Neuronal stem cell (in vitro differentiated cells): ENCODE measurements at regions not wholly inside any gene's neighbourhood (a gene's known extent, or its start where the extent isn't known, plus 50 kb on each side); places are given as distances from the start of the nearest gene placed in this dataset.
A peak's percentile ranks its signal among the peaks of the same experiment; 100 is the strongest.

Source experiments
- DNase-seq: peaks from one replicate; pipeline ENCODE4 v3.0.0-alpha.2; 2013; ENCODE audit warnings: low spot score
- H2AFZ ChIP-seq: one replicate; pipeline ENCODE4 v1.6.1; 2013; ENCODE audit warnings: mild to moderate bottlenecking, low read length, inconsistent platforms
- H2AK5ac ChIP-seq: 2 replicates; pipeline ENCODE4 v1.6.1; 2013; ENCODE audit warnings: low read depth, mild to moderate bottlenecking, inconsistent platforms, low read length, moderate library complexity, mixed read lengths
- H2BK120ac ChIP-seq: 2 replicates; pipeline ENCODE4 v1.6.1; 2013; ENCODE audit warnings: low read depth, mild to moderate bottlenecking, inconsistent platforms, low read length, moderate library complexity, mixed read lengths
- H2BK12ac ChIP-seq: one replicate; pipeline ENCODE4 v1.6.1; 2013; ENCODE audit warnings: low read length, inconsistent platforms
- H2BK15ac ChIP-seq: 2 replicates; pipeline ENCODE4 v1.6.1; 2013; ENCODE audit warnings: mild to moderate bottlenecking, low read length, inconsistent platforms, mixed read lengths
- H2BK5ac ChIP-seq: one replicate; pipeline ENCODE4 v1.6.1; 2013; ENCODE audit warnings: inconsistent platforms, mild to moderate bottlenecking, low read length, moderate library complexity
- H3K14ac ChIP-seq: one replicate; pipeline ENCODE4 v1.6.1; 2013; ENCODE audit warnings: low read length, inconsistent platforms
- H3K18ac ChIP-seq: 2 replicates; pipeline ENCODE4 v1.6.1; 2013; ENCODE audit warnings: low read length, inconsistent platforms
- H3K23ac ChIP-seq: 2 replicates; pipeline ENCODE4 v1.6.1; 2013; ENCODE audit warnings: low read depth, mild to moderate bottlenecking, mixed read lengths, low read length, inconsistent platforms; ENCODE audit not compliant: poor library complexity
- H3K27ac ChIP-seq: replicated peaks from 3 replicates; pipeline ENCODE4 v1.5.1; 2013; ENCODE audit warnings: low read length, inconsistent platforms
- H3K27me3 ChIP-seq, 3 experiments: 2 replicates each; pipeline ENCODE4 v1.6.1; 2013; ENCODE audit warnings: low read length in 3 of 3, mild to moderate bottlenecking in 2 of 3, inconsistent platforms in 1 of 3, low read depth in 1 of 3, mixed read lengths in 1 of 3, moderate library complexity in 1 of 3; ENCODE audit not compliant: control insufficient read depth in 3 of 3, insufficient read depth in 3 of 3
- H3K36me3 ChIP-seq, 2 donors: replicated peaks in 1 of 2; 2 replicates each; pipeline ENCODE4 v1.6.1; 2013; ENCODE audit warnings: low read length in 2 of 2; ENCODE audit not compliant: control insufficient read depth in 2 of 2, insufficient read depth in 2 of 2
- H3K4ac ChIP-seq: 2 replicates; pipeline ENCODE4 v1.6.1; 2013; ENCODE audit warnings: inconsistent platforms, mild to moderate bottlenecking, low read length, moderate library complexity
- H3K4me1 ChIP-seq, 2 donors: 1 replicate in 1 of 2; 2 replicates in 1 of 2; pipeline ENCODE4 v1.6.1; 2013; ENCODE audit warnings: low read length in 2 of 2, low read depth in 1 of 2; ENCODE audit not compliant: control insufficient read depth in 2 of 2, insufficient read depth in 1 of 2
- H3K4me2 ChIP-seq: one replicate; pipeline ENCODE4 v1.6.1; 2013; ENCODE audit warnings: mild to moderate bottlenecking, low read length, inconsistent platforms; ENCODE audit not compliant: insufficient read depth, poor library complexity, severe bottlenecking
- H3K4me3 ChIP-seq, 2 donors: 2 replicates each; pipeline ENCODE4 v1.5.1; 2013; ENCODE audit warnings: low read length in 2 of 2, mild to moderate bottlenecking in 2 of 2, inconsistent platforms in 1 of 2, moderate library complexity in 1 of 2
- H3K79me1 ChIP-seq: one replicate; pipeline ENCODE4 v1.6.1; 2013; ENCODE audit warnings: low read depth, mild to moderate bottlenecking, inconsistent platforms, low read length, moderate library complexity
- H3K9ac ChIP-seq: one replicate; pipeline ENCODE4 v1.6.1; 2013; ENCODE audit warnings: mild to moderate bottlenecking, low read depth, low read length, inconsistent platforms; ENCODE audit not compliant: poor library complexity
- H3K9me3 ChIP-seq, 2 donors: replicated peaks in 1 of 2; 2 replicates each; pipeline versions ENCODE3 to v1.6.1; 2013; ENCODE audit warnings: low read length in 2 of 2, mild to moderate bottlenecking in 2 of 2, inconsistent platforms in 1 of 2, low read depth in 1 of 2, mixed read lengths in 1 of 2, moderate library complexity in 1 of 2; ENCODE audit not compliant: control insufficient read depth in 2 of 2, insufficient read depth in 1 of 2
- H4K8ac ChIP-seq: one replicate; pipeline ENCODE4 v1.6.1; 2013; ENCODE audit warnings: low read depth, mild to moderate bottlenecking, inconsistent platforms, low read length, moderate library complexity
- H4K91ac ChIP-seq: one replicate; pipeline ENCODE4 v1.6.1; 2013; ENCODE audit warnings: low read length, low read depth, mild to moderate bottlenecking, inconsistent platforms; ENCODE audit not compliant: poor library complexity
- WGBS, 2 donors: extraction: QIAGEN DNeasy Blood & Tissue Kit; methylation state at CpG; one replicate each; pipeline ENCODE4 v1.1.7; 2013; ENCODE audit warnings: missing lambda C conversion rate in 2 of 2, mixed read lengths in 1 of 2; ENCODE audit not compliant: insufficient read length in 2 of 2, insufficient replicate concordance in 1 of 2; ENCODE audit errors: extremely low coverage in 2 of 2; 5-methylcytosine and 5-hydroxymethylcytosine counted together

GRCh38 chrX:5194806-5195205 lies 1033.9 kb downstream of the NLGN4X start:
- H3K27me3 ChIP-seq, result no peaks in the 10 kb centered on the region
- no peak overlapping the region for H3K4me2 ChIP-seq
- H4K8ac ChIP-seq, result no peak overlapping the region
- no peak overlapping the region for H4K91ac ChIP-seq
- H2BK12ac ChIP-seq, result no peak overlapping the region
- no peaks in the 10 kb centered on the region for H3K4me1 ChIP-seq
- no peaks in the 10 kb centered on the region for H3K36me3 ChIP-seq
- no peak overlapping the region for H2BK120ac ChIP-seq
- H2BK15ac ChIP-seq, result no peak overlapping the region
- H3K9ac ChIP-seq, result no peak overlapping the region
- DNase-seq, result no peak
- no peak overlapping the region for H3K4me3 ChIP-seq
- no peaks in the 10 kb centered on the region for H3K79me1 ChIP-seq
- H3K14ac ChIP-seq, result no peak overlapping the region
- no peak overlapping the region for H3K18ac ChIP-seq
- no peaks in the 10 kb centered on the region for H3K9me3 ChIP-seq
- no peak overlapping the region for H3K23ac ChIP-seq
- H2BK5ac ChIP-seq, result no peak overlapping the region
- no peak overlapping the region for H2AK5ac ChIP-seq
- no peak overlapping the region for H3K27ac ChIP-seq
- H3K4ac ChIP-seq, result no peak overlapping the region
- no peak overlapping the region for H2AFZ ChIP-seq
- no CpG with 5 or more reads among the region's 4 CpGs for WGBS, 2 donors

- H3K9me3 ChIP-seq, result no peaks in the 10 kb centered on the region
- H3K27ac ChIP-seq, result no peak overlapping the region
Measured at GRCh38 chrX:5180135-5180741, 1048.4 kb downstream of the NLGN4X start.

DNA sequence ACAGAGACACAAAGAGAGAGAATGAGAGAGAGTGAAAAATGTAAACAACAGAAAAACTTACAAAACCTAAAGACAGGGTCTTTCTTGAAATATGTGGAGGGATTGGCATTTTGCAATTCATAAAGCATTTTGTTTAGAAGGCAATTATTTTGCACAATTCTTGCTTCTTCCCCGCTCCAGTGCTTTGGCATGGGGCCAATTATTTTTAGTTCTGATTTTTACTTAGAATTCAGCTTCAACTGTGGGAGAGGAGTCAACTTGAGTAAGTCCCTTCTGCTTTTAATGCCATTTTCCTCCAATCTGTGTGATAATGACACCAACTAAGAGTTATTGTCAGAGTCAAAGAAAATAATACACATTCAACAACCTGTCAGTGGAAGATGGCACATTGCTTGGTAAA lies 1051.9 kb downstream of the NLGN4X start:
- no peak overlapping the region for H2AFZ ChIP-seq
- WGBS, 2 donors, result no CpG with 5 or more reads among the region's 1 CpG

More at GRCh38 chrX:5180135-5180741, 1048.4 kb downstream of the NLGN4X start:
- Histone ChIP-seq H2BK5ac (no peak overlapping the region), H4K91ac (no peak overlapping the region), H2BK12ac (no peak overlapping the region), H3K18ac (no peak overlapping the region), H3K79me1 (no peaks in the 10 kb centered on the region), H2BK120ac (no peak overlapping the region), H3K36me3 (no peaks in the 10 kb centered on the region), H3K9ac (no peak overlapping the region), H3K14ac (no peak overlapping the region), H3K23ac (no peak overlapping the region), H2AFZ (peak overlapping the region; percentile 63), H3K4ac (no peak overlapping the region), H4K8ac (no peak overlapping the region), H3K4me3 (peak overlapping the region in 1 of 2 donors; percentile 22), H3K4me2 (no peak overlapping the region), H2AK5ac (no peak overlapping the region), H3K4me1 (peaks cover 0 to 11% of the 10 kb centered on the region in 2 donors), H3K27me3 (no peaks in the 10 kb centered on the region), H2BK15ac (no peak overlapping the region)
- DNase-seq, result no peak
- no CpG with 5 or more reads among the region's 12 CpGs for WGBS, 2 donors

DNA sequence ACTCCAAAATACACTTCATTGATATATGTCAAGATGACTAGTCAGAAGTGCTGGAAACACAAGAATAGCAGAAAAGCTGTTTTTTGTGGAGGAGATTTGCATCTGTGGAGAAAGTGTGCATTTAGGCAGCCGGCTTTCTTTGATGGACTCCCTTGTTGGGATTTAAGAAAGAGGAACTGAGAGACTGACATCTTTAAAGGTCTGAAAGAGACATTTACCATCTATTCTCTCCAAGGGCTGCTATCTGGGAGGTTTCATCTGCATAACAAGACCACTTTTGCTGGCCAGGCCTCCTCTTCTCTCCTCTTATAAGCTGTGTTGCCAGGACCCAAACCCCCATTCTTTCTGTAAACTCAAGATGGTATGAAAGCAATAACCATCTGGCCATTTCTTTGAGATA lies 1065.0 kb downstream of the NLGN4X start:
- H3K23ac ChIP-seq, result no peak overlapping the region
- WGBS, 2 donors, result no CpG with 5 or more reads among the region's 1 CpG
- no peaks in the 10 kb centered on the region for H3K36me3 ChIP-seq

More for the DNA sequence above, 1051.9 kb downstream of the NLGN4X start:
- DNase-seq, result no peak
- Histone ChIP-seq H4K8ac (no peak overlapping the region), H3K18ac (no peak overlapping the region), H3K9ac (no peak overlapping the region), H3K4me3 (no peak overlapping the region), H4K91ac (no peak overlapping the region), H3K4me2 (no peak overlapping the region), H2BK12ac (no peak overlapping the region), H3K23ac (no peak overlapping the region), H3K79me1 (no peaks in the 10 kb centered on the region), H3K36me3 (no peaks in the 10 kb centered on the region), H3K9me3 (no peaks in the 10 kb centered on the region), H3K27ac (no peak overlapping the region), H2AK5ac (no peak overlapping the region), H2BK120ac (no peak overlapping the region), H3K27me3 (no peaks in the 10 kb centered on the region), H3K14ac (no peak overlapping the region), H3K4me1 (peaks cover 0 to 11% of the 10 kb centered on the region in 2 donors), H2BK15ac (no peak overlapping the region), H2BK5ac (no peak overlapping the region), H3K4ac (no peak overlapping the region)

More for the DNA sequence above, 1065.0 kb downstream of the NLGN4X start:
- Histone ChIP-seq H2BK5ac (no peak overlapping the region), H3K18ac (no peak overlapping the region), H3K9ac (no peak overlapping the region), H2BK12ac (no peak overlapping the region), H4K8ac (no peak overlapping the region), H3K4ac (no peak overlapping the region), H3K9me3 (no peaks in the 10 kb centered on the region), H2BK15ac (no peak overlapping the region), H3K27me3 (no peaks in the 10 kb centered on the region), H3K4me3 (no peak overlapping the region), H3K4me1 (no peaks in the 10 kb centered on the region), H2AK5ac (no peak overlapping the region), H4K91ac (no peak overlapping the region), H3K14ac (no peak overlapping the region), H3K4me2 (no peak overlapping the region), H2AFZ (no peak overlapping the region), H2BK120ac (no peak overlapping the region), H3K27ac (no peak overlapping the region), H3K79me1 (no peaks in the 10 kb centered on the region)
- DNase-seq, result no peak
